Stimulated activated CD4-positive, alpha-beta T cell treated with anti-CD3 and anti-CD28 coated beads, Interleukin-1b, Interleukin-23, amount 100 ng/mL, for 1 hour (primary cell): ENCODE measurements at regions not wholly inside any gene's neighbourhood (a gene's known extent, or its start where the extent isn't known, plus 50 kb on each side); places are given as distances from the start of the nearest gene placed in this dataset.

Experiments
- DNase-seq, 2 donors: peaks; one replicate each; pipeline ENCODE4 v3.0.0-alpha.2; 2020; ENCODE audit warnings: low read depth in 2 of 2

DNA sequence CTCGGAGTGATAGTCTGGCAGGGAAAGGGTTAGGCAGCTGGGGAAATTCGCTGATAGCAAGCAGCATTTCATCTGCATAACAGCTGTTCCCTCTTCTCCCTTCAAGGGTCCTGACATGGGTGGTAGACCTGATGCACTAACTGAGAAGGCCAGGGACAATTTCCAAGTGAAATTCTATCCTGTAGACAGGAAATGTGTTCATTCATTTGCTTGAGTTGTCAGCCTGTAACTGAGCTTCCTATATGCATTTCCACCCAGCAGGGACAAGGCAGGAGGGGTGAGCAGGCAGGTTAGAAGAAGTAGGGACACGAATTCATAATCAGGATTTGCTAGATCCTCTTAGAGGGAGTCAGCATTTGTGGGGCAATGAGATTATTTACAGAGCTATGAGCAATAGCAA is 154.3 kb upstream of the NCAM1 start:
- DNase-seq: no peak

DNA sequence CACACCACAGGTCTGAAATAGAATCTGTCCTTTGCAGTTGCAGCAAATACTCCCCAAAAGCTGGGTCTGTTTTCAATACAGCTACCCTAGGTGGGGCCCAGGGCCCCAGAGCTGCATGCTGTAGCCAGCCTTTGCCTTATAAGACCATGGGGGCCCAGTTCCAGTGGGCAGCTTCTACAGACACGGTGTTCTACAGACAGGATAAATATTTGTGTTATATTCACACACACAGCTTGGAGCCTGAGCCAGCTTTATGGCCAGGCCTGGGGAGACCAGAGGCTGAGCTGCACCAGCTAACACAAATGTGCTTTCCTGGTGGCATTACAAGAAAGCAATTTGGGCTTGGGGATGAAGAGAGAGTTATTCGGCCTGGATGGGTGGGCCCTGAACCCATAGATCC is 151.8 kb upstream of the NCAM1 start:
- no peak for DNase-seq

DNA sequence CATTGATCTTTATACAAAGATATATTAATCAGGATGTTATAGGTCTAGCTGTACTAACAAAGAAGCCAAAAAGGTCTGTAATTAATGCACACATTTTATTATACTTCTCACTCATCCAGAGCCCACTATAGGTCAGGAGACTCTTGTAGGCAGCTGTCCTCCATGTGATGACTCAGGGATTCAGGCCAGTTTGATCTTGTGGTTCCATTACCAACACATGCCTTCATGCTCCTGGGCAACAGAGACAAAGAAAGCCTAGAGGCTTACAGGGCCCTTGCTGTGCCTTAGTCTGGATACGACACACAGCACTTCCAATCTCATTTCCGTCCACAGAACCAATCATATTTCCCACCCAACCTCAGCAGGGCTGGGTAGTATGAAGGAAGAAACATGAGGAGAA is 150.3 kb upstream of the NCAM1 start:
- no peak for DNase-seq

DNA sequence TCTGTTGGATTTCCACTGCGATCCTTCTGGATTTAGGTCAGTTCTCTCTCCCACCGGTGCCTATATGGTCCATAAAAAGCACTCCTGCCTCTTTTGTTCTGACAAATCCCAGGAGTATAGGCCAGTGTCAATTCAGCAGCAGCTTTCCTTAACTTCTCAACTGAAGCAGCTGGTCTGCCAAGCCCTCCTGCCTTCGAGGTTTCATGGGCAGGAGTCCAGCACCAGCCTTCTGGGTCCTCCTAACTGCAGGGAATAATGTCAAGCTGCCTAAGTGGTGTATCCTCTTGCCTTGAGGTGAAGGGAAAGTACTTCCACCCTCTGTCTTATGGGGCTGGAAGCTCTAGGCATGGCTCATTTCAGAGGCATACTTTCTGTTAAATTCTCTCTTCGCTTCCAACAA is 149.4 kb upstream of the NCAM1 start:
- no peak for DNase-seq

DNA sequence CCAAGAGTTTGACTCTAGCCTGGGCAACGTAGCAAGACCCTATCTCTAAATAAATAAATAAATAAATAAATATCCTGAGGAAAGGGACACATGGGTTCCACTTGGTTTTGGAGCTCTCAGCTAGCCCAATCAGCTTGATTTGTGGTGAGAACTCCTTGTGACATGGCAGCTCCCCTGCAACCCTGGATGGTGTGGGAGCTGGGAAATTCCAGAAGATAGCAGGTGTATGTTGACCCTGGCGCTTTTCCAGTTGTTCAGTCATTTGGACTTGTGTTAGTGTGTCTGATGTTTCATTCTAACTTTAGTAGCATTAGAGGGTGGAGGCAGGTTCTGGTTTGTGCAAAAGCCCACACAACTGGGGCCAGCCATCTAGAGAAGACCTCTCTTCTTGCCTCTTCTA is 148.5 kb upstream of the NCAM1 start:
- no peak for DNase-seq

DNA sequence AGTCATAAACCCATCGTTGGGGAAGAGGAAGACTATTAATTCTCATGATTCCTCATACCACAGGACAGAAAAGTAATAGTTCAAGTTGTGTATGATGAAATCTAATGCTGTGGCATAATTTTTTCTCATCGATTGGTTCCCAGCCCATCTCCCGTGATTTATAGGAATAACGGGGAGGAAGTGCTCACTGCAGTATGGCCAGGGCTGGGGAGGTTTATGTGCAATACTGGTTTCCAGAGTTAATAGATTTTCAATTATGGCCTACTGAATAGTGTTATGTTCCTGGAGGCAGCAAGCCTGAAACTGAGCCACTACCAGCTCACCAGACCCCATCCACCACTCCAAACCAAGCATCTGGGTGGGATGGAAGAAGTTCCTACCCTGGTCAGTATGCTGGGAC is 147.1 kb upstream of the NCAM1 start:
- DNase-seq: no peak

DNA sequence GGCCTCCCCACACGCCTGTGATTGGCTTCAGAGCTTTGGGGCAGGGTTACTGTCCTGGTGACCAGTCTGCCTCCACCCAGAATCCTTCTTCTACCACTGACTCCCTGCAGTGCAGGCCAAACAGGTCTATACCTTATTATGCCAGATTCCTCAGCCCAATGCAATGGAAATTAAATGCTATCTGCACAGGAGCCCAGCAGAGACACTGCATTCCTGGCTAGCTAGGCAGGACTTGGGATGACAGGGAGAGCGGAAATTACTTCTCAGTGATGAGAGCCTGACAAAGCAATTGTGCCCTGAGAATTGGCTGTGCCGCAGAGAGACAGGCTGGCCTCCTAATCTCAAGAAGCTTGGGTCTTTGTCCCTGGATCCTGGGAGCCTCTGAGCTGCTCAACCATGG is 143.8 kb upstream of the NCAM1 start:
- DNase-seq: no peak

DNA sequence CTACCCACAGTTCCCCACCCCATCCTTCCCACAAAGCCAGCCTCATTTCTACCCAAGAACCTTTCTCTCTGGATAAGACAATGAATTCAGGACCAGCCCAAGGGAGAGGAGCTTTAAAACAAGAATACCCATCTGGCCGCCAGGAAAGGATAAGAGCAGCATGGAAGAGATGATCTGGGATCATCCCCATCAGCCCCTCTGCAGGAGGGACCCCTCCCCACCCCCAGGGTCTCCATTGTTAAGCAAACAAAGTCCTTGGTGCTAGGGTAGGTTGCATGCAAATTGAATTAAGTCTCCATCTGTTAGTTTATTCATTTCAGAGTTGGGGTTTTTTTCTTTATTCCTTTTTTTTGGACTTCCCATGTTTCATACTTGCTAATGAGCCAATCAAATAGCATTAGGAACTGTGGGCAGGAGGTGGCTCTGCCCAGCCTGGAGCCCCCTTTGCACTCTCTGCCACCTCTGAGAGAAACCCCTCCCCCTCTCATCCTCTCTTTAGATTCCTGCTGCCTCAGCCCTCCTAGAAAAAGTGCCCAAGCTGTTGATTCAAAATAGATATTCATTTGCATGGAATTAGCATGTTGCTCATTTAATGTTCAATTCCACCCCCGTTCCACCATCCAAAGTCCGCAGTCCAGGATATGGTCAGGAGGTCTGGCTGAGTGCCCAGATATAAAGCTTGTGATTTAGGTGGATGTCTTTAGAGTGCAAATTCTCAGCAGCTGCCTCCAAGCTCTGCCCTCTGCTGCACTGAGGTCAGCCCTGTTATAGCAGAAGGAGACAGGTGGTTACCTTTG is 138.5 kb upstream of the NCAM1 start:
- DNase-seq: no peak

DNA sequence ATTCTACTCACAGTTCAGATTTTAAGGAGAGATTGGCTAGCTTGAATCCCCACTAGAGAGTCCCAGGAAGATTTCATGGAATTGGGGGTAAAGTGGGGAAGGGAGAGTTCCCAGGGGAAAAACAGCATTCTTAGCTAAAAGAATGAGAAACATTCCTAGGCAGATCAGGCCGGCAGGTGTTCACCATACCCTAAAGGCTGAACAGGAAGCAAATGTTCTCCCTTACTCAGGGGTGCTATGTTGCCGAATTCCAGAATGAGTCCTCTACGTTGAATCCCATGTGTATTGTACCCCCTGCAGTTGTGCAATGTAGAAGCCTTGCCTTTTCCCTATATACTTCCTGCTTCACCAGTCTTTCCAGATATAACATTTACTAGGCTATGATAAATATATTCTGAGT is 135.2 kb upstream of the NCAM1 start:
- no peak for DNase-seq

DNA sequence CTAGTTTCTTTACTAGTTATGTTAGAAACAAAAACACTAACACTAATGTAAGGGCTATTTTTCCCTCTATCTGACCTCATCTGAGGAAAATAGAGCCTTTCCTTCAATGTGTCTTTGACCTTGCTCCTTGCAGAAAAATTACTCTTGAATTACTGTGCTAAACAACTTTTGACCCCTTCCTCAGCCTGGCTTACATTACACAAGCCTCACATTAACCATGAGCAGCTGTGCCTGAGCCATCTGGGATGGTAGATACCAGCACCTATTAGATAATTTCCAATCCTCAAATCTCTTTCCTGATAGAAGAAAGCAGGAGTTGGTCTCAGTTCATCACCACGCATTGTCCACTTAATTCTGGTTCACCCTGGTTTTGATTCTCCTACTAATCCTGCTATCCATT is 134.4 kb upstream of the NCAM1 start:
- DNase-seq: no peak

DNA sequence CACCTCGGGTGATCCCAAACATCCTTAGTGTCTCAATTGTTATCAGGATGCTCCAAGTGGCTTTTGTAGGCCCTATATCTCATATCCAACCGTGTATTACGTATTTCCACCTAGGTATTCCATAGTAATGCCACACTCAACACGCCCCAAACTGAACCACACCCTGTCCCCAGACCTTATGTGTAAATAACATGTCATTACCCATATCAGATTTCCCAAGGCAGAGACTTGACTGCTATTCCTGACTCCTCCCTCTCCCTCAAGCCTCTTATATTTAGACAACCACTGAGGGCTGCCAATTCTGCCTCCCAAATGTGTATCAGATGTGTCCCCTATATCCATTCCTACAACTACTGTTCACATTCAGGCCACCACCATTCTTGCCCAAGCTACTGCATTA is 132.8 kb upstream of the NCAM1 start:
- no peak for DNase-seq

DNA sequence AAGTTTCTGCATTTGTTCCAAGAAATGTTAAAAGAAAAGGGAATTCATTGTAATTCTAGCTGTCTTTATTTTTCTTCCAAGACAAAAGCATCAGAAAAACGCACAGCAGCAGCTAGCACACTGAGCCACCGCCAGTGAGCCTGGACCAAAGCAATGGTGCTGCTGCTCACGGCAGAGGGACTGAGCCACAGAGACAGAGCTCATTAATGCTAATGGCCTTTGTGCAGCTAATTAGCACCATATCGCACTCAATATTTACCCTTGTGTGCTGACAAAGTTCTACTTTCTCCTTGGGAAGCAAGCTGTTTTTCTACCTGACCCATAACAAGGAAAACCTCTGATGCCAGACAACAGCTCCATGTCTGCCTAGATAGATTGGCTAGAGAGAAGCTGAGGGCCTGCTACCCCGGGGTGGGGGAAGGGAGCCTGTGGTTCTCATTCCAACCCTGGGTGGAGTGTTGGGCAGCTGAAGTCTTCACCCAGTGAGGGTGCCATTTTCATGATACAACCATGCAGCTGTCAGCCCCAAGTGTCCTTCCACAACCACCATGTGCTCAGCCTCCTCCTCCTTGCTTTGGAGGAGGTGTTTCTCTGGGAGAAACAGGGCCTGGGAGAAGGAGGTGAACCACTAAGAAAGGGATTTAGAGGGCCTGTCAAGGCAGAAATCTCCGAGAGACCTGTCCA is 131.1 kb upstream of the NCAM1 start:
- DNase-seq: no peak

DNA sequence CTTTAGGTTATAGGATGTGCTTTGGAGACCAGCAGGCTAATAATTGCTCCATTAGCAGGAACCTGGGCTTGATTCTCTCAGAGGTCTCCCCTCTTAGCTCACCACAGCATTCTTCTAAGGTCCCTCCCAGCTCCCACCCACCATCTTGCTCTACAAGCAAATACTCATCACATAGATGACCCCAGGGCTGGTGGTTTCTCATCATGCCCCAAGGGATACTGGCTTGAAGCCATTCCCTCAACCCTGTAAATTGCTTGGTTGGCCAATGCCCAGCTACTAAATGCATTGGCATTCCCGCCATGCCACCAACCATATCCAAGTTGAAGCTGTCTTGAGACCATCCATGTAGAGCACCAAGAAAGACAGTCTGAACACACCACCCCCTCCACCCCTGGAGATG is 130.2 kb upstream of the NCAM1 start:
- DNase-seq: no peak

DNA sequence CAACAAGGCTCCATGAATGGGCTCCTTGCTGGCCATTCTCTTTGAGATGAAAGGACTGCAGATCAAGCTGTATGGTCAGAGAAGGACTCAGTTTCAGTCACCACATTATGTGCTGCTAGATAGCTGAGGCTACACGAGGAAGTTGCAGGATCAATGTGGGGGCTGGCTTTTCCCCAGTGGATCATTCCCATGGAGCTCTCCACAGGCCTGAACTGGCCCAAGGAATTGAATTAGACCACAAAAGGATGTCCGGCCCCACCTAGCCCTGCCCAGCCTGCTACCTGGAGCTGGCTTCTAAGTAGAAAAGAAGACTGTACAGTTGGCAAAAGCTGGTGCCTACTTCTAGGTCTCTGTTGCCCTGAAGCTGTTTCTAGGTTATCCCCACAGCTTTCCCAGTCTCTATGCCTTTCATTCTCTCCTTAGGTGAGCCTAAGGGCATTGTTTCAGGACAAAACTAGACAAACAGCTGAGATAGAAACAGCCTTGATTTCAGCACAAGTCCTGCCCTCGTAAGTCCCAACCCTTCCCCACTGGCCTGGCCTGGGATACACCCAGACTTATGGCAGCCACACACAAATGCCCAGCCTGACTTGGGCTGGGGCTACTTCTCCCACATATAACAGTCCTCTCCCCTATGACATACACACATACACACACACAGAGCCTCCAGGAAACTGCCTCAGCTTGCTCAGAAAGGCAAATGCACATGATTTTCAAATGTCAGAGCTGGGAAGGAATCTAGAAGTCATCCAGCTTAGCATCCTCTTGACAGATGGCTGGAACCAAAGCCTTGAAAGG is 129.1 kb upstream of the NCAM1 start:
- no peak for DNase-seq

DNA sequence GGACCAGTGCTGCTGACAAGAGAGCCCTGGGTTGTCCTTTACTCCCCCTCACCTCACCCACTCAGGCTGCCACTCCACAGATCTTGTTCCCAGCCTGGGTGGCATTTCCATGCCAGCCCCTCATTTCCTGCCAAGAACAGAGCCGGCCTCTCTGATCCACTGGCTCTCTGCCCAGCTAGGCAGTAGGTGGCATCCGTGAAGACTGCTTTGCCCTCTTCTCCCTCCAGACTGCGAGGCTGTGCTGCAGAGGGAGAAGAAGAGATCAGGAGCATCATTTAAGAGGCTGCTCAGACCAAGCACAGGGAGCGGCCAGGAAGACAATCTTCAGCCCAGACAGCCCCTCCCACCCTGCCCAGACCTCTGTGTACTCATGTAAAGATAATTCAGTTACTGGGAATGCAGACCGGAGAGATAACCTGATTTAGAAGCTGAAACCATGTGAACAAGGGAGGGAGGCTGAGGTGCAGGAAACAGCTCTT is 126.9 kb upstream of the NCAM1 start:
- DNase-seq: no peak

DNA sequence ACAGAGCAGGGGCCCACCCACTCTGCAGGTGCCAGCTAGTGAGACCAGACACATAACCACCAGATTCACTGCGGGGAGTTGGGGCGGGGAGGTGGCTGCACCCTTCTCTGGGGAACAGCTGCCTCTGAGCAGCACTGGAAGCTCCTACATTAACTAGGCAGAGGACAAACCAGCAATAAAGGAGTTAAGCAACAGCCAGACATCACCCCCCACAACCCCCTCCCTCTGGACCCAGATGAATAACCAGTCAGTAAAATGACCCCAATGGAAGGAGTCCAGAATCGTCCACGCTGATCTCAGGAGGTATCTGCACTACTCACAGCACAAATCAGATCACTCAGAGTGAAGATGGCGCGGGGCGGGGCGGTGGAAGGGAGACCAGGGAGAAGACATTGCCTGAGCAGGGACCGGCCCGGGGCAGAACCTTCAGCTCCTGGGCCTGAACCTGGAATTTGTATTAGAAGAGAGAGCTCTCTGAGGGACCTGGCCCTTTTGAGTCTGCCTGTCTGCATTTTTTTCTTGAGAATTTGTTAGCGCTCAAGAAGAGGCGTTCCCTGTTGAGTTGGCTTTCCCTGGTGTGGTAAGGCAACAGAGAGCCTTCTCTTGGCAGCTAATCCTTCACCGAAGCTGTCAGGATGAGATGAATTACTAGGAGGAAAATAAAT is 125.5 kb upstream of the NCAM1 start:
- no peak for DNase-seq

DNA sequence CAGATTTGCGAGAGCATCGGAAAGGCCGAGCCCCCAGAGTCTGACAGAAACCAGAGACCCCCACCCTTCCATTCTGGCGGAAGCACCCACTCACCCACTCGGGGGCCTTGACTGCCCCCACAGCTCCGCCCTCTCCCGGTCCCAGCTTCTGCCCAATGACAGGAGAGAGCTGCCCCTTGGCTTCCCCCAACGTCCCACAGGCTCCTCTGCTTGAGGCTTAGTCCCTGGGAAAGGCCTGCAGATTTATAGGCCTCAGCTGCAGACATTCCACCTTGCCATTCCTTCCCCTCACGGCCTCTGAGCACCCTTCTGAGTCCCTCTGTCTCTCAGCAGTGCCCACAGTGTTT is 125.0 kb upstream of the NCAM1 start:
- no peak for DNase-seq

DNA sequence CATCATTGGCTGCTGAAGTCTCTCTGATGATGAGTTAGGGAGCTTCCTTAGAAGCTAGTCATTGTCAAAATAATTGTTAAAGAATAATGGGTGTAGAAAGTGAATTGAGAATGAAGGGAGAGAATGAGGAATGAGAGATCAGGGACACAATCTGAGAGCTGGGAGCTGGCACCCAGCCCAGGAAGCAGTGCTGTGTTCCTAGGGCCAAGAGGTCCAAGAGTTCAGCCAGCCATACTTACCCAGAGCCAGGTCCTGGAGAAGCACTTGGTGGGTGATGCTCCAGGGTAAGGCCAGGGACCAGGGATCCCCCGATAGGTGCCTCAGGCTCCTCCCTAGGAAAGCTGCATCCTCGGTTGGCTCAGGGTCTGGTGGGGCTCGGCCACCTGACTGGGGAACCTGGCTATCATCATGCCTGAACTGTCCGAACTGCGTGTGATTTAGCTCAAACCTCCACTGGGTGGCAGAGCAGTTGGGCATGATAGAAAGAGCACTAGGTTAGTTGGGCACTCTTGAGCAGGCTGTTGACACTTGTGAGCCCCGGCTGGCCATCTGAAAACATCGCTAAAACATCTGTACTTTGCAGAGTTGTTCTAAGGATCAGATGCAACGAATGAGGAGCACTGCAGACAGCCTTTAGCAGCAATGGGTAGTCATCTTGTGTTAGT is 123.9 kb upstream of the NCAM1 start:
- no peak for DNase-seq

DNA sequence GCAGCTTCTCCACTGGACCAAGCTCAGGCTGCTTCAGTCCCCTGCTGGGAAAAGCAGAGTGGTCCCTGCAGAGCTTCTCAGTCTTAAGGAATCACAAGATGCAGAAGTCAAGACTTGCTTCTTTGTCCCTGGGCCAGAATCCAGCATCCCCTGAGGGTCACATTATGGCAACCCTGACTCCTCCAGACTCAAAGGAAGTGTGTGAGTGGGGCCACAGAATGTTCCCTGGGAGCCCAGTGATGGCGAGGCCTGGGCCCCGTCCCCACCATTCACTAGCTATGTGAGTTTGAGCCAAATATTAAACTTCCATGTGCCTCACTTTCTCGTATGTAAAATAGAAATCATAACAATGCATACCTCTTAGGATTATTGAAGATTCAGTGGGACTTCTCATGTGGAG is 122.2 kb upstream of the NCAM1 start:
- no peak for DNase-seq

DNA sequence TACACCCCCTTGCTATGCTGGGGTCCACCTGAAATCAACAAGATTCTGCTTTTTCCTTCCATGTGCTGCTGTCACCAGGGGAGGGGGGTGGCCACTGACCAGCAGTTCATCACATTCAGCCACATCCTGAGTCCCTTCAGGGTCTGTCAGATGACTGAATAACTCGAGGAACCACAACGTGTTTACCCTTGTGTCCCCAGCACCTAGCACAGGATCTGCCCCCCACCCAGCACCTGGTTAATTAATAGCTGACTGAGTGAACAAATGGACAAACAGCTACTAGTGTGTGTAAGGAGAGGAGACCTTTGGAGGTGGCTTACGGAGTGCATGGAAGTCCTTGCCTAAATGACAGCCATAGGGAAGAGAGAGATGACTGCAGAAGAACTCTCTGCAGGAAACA is 119.5 kb upstream of the NCAM1 start:
- DNase-seq: no peak

DNA sequence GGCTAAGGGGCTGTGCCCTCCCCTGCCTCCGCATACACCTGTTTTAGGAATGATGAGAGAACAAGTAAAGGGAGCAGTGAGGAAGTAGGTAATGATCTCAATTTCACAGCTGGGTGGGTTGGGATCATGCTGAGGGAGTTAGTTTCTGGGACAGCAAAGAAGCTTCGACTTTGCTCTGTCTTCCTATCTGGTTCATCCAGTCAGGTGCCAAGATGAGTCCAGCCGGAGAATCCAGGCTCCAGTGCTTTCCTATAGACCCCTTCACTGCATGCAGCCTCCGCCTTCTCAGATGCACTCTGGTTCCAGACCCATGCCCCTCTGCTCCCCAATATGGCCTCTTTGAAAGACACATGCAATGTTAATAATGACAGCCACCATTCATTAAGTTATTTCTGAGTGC is 119.1 kb upstream of the NCAM1 start:
- DNase-seq: no peak

DNA sequence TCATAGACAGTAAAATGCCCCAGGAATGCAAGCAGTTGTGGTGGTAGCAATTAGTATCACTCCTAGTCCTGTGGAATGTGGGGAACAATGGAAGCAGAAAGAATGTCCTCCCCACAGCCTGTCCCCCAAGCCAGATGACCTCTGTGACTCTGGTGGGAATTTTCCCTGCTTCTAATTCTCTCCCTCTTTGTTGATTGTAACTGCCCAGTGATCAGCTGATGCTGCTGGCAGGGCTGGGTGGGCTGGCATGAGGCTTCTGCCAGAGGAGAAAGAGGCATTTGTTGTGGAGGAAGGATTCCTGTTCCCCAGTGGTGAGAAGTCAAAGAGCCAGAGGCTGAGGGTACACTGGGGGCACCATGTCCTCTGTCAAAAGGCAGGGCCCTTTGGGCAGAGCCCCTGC is 116.7 kb upstream of the NCAM1 start:
- no peak for DNase-seq
